ENCODE measurements at regions not wholly inside any gene's neighbourhood (a gene's known extent, or its start where the extent isn't known, plus 50 kb on each side); places are given as distances from the start of the nearest gene placed in this dataset.

- TF ChIP-seq EZH2 (IDR thresholded peaks at IDR 0.05; ENCODE audit: borderline replicate concordance, low read length) = no peak
- TF ChIP-seq, protein P1, sequence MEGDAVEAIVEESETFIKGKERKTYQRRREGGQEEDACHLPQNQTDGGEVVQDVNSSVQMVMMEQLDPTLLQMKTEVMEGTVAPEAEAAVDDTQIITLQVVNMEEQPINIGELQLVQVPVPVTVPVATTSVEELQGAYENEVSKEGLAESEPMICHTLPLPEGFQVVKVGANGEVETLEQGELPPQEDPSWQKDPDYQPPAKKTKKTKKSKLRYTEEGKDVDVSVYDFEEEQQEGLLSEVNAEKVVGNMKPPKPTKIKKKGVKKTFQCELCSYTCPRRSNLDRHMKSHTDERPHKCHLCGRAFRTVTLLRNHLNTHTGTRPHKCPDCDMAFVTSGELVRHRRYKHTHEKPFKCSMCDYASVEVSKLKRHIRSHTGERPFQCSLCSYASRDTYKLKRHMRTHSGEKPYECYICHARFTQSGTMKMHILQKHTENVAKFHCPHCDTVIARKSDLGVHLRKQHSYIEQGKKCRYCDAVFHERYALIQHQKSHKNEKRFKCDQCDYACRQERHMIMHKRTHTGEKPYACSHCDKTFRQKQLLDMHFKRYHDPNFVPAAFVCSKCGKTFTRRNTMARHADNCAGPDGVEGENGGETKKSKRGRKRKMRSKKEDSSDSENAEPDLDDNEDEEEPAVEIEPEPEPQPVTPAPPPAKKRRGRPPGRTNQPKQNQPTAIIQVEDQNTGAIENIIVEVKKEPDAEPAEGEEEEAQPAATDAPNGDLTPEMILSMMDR (IDR thresholded peaks at IDR 0.05; ENCODE audit: low read length) = no peak
- H4K20me1 ChIP-seq (ENCODE audit: insufficient read depth, low read length) = no peaks in the 10 kb centered on the region
- no peak overlapping the region for H3K4me2 ChIP-seq (ENCODE audit: low read length)
- H2AFZ ChIP-seq (ENCODE audit: low read length) = no peak overlapping the region
- no peaks in the 10 kb centered on the region for H3F3A ChIP-seq (ENCODE audit: insufficient read depth, low read length)
- no peak overlapping the region for H3K9ac ChIP-seq (ENCODE audit: low read length)
- no peak overlapping the region for H3K27ac ChIP-seq (ENCODE audit: low read depth, low read length, poor library complexity, severe bottlenecking)
- H3K9me3 ChIP-seq (ENCODE audit: low read length) = peaks cover 11% of the 10 kb centered on the region
- no peak overlapping the region for H3K4me3 ChIP-seq (ENCODE audit: low read depth, low read length, poor library complexity, severe bottlenecking)
- no peaks in the 10 kb centered on the region for H3K4me1 ChIP-seq (ENCODE audit: insufficient read depth, low read length, severe bottlenecking)
- H3K27me3 ChIP-seq (ENCODE audit: insufficient read depth, low read length) = peaks cover 5% of the 10 kb centered on the region; the same call in 1 of the 2 replicates
- no peaks in the 10 kb centered on the region for H3K79me2 ChIP-seq (ENCODE audit: insufficient read depth, low read length)
- H3K36me3 ChIP-seq (ENCODE audit: insufficient read depth, low read length) = no peaks in the 10 kb centered on the region; the same call in 1 of the 2 replicates
- no peaks in the 10 kb centered on the region for H3K9me2 ChIP-seq (ENCODE audit: low read depth, low read length)
Observed at GRCh38 chr15:69685512-69686452, 233.2 kb downstream of the RPLP1 start.

DNA sequence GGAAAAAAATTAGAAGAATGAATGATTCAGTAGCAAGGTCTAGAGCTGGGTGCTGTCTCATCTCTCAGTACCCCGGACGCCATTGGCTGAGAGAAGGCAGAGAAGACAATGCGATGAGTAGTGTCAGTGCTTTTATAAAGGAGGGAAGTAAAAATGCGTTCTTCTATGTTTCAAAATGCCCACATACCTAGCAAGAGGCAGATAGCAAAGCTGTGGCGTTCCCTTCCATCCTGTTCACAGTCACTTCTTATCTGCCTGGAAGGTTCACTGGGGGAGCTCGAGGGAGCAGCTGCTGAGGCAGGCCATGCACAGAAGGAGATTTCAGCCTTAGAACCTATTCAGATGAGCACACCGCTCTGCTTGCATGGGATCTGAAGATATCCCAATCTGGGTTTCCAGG, 234.0 kb downstream of the RPLP1 start:
- Histone ChIP-seq H3F3A (ENCODE audit: insufficient read depth, low read length) (no peaks in the 10 kb centered on the region), H3K27me3 (ENCODE audit: insufficient read depth, low read length) (peaks cover 5% of the 10 kb centered on the region; the same call in 1 of the 2 replicates), H3K4me2 (ENCODE audit: low read length) (no peak overlapping the region), H3K27ac (ENCODE audit: low read depth, low read length, poor library complexity, severe bottlenecking) (no peak overlapping the region), H3K9ac (ENCODE audit: low read length) (no peak overlapping the region), H3K79me2 (ENCODE audit: insufficient read depth, low read length) (no peaks in the 10 kb centered on the region), H2AFZ (ENCODE audit: low read length) (no peak overlapping the region), H3K36me3 (ENCODE audit: insufficient read depth, low read length) (no peaks in the 10 kb centered on the region; the same call in 1 of the 2 replicates), H3K4me1 (ENCODE audit: insufficient read depth, low read length, severe bottlenecking) (no peaks in the 10 kb centered on the region), H3K4me3 (ENCODE audit: low read depth, low read length, poor library complexity, severe bottlenecking) (no peak overlapping the region), H4K20me1 (ENCODE audit: insufficient read depth, low read length) (no peaks in the 10 kb centered on the region), H3K9me3 (ENCODE audit: low read length) (peaks cover 11% of the 10 kb centered on the region), H3K9me2 (ENCODE audit: low read depth, low read length) (no peaks in the 10 kb centered on the region)
- TF ChIP-seq EZH2 (IDR thresholded peaks at IDR 0.05; ENCODE audit: borderline replicate concordance, low read length) = no peak
- TF ChIP-seq, protein P1 (IDR thresholded peaks at IDR 0.05; ENCODE audit: low read length) = no peak

DNA sequence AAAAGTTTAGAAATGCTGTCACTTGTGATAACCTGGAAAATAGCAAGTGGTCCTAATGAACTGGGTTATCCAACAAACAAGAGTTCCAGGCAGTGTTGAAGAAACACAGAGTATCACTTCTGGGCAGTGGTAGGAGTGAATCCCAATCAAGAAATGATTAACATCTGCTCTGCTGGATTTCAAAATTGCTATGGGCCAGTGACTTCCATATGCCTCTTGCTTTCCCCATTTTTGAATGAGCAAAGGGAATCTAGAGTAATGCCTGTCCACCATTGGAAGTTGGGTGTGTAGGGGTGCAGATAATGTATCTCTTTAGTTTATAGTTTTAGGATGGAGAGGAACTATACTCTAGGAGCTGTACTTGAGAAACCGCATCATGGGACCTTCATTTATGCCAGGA, 236.5 kb downstream of the RPLP1 start:
- Histone ChIP-seq H3K4me2 (ENCODE audit: low read length) (no peak overlapping the region), H3K9ac (ENCODE audit: low read length) (no peak overlapping the region), H3K79me2 (ENCODE audit: insufficient read depth, low read length) (no peaks in the 10 kb centered on the region), H3K36me3 (ENCODE audit: insufficient read depth, low read length) (no peaks in the 10 kb centered on the region; the same call in 1 of the 2 replicates), H3K9me3 (ENCODE audit: low read length) (peaks cover 8% of the 10 kb centered on the region), H3K4me3 (ENCODE audit: low read depth, low read length, poor library complexity, severe bottlenecking) (no peak overlapping the region), H2AFZ (ENCODE audit: low read length) (no peak overlapping the region), H3K27ac (ENCODE audit: low read depth, low read length, poor library complexity, severe bottlenecking) (no peak overlapping the region), H3K27me3 (ENCODE audit: insufficient read depth, low read length) (peaks cover 5% of the 10 kb centered on the region; the same call in 1 of the 2 replicates), H3K4me1 (ENCODE audit: insufficient read depth, low read length, severe bottlenecking) (no peaks in the 10 kb centered on the region), H4K20me1 (ENCODE audit: insufficient read depth, low read length) (no peaks in the 10 kb centered on the region), H3F3A (ENCODE audit: insufficient read depth, low read length) (no peaks in the 10 kb centered on the region), H3K9me2 (ENCODE audit: low read depth, low read length) (no peaks in the 10 kb centered on the region)
- TF ChIP-seq, protein P1 (IDR thresholded peaks at IDR 0.05; ENCODE audit: low read length) = no peak
- no peak for TF ChIP-seq EZH2 (IDR thresholded peaks at IDR 0.05; ENCODE audit: borderline replicate concordance, low read length)
